Retinal pigment epithelial cell (primary cell): ENCODE measurements at regions not wholly inside any gene's neighbourhood (a gene's known extent, or its start where the extent isn't known, plus 50 kb on each side); places are given as distances from the start of the nearest gene placed in this dataset.

Experiments
- DNase-seq: peaks from one replicate; pipeline ENCODE4 v3.0.0-alpha.2; 2010; ENCODE audit warnings: low read depth
- H3K4me3 ChIP-seq: 2 replicates; pipeline ENCODE4 v1.5.1; 2011; ENCODE audit warnings: mild to moderate bottlenecking, low read length, control low read depth, moderate library complexity
- TF ChIP-seq, protein P1 (sequence below): conservative IDR thresholded peaks from 2 replicates; pipeline ENCODE4 v1.5.1; 2011; ENCODE audit warnings: low read depth, low read length, control low read depth, inconsistent platforms

DNA sequence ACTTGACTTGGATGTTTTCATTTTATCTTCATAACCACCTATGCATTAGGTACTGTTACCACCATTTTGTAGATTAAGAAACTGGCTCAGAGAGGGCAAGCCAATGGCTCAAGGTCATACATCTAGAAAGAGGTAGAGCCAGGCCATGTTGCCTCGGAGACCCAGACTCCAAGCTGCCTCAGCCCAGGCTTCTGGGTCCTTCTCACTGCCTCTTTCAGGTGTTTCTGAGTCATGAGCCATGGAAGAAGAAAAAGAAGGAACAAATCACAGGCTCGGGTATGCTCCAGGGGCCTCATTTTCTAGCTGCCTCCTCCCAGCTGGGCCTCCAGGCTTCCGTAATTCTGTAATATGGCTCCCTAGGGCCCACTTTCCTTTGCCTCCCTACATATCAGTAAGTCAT, 226.5 kb upstream of the TOPAZ1 start:
- no peak overlapping the region for H3K4me3 ChIP-seq
- TF ChIP-seq, protein P1, sequence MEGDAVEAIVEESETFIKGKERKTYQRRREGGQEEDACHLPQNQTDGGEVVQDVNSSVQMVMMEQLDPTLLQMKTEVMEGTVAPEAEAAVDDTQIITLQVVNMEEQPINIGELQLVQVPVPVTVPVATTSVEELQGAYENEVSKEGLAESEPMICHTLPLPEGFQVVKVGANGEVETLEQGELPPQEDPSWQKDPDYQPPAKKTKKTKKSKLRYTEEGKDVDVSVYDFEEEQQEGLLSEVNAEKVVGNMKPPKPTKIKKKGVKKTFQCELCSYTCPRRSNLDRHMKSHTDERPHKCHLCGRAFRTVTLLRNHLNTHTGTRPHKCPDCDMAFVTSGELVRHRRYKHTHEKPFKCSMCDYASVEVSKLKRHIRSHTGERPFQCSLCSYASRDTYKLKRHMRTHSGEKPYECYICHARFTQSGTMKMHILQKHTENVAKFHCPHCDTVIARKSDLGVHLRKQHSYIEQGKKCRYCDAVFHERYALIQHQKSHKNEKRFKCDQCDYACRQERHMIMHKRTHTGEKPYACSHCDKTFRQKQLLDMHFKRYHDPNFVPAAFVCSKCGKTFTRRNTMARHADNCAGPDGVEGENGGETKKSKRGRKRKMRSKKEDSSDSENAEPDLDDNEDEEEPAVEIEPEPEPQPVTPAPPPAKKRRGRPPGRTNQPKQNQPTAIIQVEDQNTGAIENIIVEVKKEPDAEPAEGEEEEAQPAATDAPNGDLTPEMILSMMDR = no peak

DNA sequence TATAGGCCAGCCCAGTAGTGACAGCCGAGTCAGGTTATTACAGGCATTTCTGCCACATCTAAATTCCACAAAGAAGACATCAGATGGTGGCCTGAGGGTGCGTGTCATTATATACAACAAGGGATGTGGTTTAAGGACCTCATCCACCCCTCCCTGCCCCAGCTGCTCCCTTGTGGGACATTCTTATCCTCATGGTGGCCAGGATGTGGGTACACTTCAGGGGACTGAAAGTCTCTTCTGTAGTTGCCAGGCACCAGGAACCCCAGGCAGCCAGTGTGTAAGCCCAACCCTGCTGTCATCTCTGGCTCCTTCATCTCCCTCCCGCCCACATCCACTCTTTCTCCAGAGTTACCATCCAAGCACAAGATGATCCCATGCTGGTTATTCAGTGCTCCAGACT, 224.9 kb upstream of the TOPAZ1 start:
- DNase-seq = no peak
- H3K4me3 ChIP-seq = no peak overlapping the region
- TF ChIP-seq, protein P1 = no peak

More for the DNA sequence above, 226.5 kb upstream of the TOPAZ1 start:
- DNase-seq = no peak

DNA sequence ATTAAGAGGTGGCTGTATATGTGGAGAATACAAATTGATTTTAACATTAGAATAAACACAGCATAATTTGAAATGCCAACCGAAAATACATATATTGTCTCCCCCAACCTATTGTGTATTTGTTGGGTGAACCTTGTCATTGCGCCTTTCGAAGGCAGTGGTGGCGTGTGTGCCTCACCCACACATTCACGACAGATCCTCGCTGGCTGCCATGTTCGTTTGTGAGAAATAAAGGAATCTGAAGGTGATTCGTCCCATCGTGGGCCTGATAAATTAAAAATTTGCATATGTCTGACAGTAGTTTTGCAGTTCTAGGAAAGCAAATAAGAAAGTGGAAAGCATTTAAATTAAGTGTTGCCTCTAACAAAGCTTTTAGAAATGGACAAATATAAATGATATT, 222.8 kb upstream of the TOPAZ1 start:
- DNase-seq = no peak
- TF ChIP-seq, protein P1 = no peak
- H3K4me3 ChIP-seq = no peak overlapping the region

DNA sequence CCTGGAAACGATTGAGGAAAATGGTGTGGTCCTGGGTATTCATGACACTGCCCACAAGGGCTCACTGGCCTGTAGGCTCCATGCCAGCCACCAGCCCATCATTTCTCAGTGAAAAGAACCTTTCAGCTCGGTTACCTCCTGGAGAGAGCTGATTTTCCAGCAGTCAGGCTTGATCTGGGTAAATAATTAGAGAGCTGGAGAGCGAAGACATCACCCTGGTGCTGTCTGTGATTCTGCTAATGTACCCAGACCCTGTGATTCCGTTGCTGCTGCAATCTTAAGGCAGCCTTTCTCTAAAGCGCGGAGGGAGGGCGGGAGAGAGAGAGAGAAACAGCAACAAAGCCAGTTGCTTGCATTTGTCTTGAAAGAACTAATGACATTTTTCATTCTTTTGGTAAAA, 221.9 kb upstream of the TOPAZ1 start:
- H3K4me3 ChIP-seq = no peak overlapping the region
- no peak for DNase-seq
- TF ChIP-seq, protein P1 = no peak

DNA sequence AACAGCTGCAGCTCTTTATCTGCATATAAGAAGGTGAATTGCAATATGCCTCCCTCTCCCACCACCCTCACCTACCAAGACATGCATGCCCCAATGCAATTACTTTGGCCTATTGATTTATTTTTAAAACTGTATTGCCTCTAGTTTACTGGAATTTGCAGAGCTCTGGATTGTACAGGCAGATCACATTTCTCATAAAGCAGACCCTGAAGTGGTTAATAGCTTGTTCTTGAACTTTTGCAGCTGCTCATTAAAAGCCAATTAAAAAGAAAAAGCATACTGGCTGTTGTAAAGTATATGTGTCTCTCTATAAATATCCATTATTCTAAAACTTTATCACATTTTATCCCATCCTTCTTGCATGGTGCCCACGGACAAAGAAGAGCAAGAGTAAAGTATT, 221.5 kb upstream of the TOPAZ1 start:
- H3K4me3 ChIP-seq = no peak overlapping the region
- DNase-seq = no peak
- TF ChIP-seq, protein P1 = no peak

DNA sequence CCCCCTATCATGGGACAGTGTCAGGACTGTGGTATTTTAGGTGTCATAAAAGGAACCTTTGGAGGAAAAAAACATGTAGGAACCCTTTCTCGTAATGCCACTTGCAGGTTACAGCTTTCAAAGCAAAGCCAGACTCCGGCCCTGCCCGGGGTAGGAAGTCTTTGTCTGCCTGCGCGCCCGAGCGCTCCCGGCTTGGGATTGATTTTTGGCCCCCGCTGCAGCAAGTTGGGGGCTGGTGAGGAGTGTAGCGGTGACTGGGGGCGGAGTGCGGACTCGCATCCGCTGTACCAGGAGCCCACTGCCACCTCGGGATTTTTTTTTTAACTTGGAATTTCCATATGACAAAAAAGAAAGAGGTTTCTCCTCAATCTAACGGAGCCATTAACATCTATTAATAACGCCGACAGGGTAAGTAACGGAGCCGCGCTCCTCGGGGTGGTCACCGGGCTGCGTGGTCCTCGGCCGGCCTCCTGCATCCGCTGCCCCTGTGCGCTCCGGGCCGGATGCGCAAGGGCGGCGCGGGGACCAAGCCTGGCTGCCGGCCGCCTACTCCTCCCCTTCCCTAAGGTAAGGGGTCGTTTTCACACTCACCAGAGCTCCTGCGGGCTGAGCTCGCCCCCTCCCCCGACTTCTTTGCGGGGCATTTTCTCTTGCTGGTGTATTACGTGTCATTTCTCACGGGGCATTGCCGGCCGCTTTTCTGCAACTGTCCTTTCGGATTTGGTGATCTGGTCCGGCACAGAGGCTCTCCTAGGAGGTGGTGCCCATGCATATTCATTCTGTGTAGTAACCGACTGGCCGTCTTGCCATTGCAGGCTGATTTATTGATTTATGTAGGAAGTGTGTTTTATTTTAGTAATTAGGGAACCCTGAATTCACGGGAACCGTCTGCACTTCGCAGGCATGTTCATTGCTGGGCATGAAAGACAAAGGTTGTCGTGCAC, 219.8 kb upstream of the TOPAZ1 start:
- no peak for DNase-seq
- peak overlapping the region; percentile 60 for H3K4me3 ChIP-seq
- TF ChIP-seq, protein P1 = no peak
